ENCODE measurements at regions not wholly inside any gene's neighbourhood (a gene's known extent, or its start where the extent isn't known, plus 50 kb on each side); places are given as distances from the start of the nearest gene placed in this dataset.

GRCh38 chr1:37243368-37244082, 209.2 kb upstream of the GRIK3 start:
- no peak for DNase-seq

- DNase-seq = no peak
Measured at GRCh38 chr1:37244083-37244480, 209.8 kb upstream of the GRIK3 start.

- no peak for DNase-seq
Measured at GRCh38 chr1:37244815-37245214, 210.5 kb upstream of the GRIK3 start.

- no peak for DNase-seq
Measured at GRCh38 chr1:37246631-37247030, 212.3 kb upstream of the GRIK3 start.

- no peak for DNase-seq
Measured at GRCh38 chr1:37250371-37250770, 216.1 kb upstream of the GRIK3 start.

GRCh38 chr1:37255136-37255795, 219.1 kb upstream of the ZC3H12A start:
- DNase-seq = peak; percentile 83

- DNase-seq = no peak
Measured at GRCh38 chr1:37255868-37256267, 218.5 kb upstream of the ZC3H12A start.

- DNase-seq = peak; percentile 17
Measured at GRCh38 chr1:37257646-37258045, 216.7 kb upstream of the ZC3H12A start.

- peak; percentile 42 for DNase-seq
Measured at GRCh38 chr1:37258068-37258467, 216.3 kb upstream of the ZC3H12A start.

- no peak for DNase-seq
Measured at GRCh38 chr1:37259019-37259418, 215.4 kb upstream of the ZC3H12A start.

- DNase-seq = no peak
Measured at GRCh38 chr1:37261129-37261528, 213.3 kb upstream of the ZC3H12A start.

GRCh38 chr1:37262439-37263170, 211.8 kb upstream of the ZC3H12A start:
- no peak for DNase-seq

GRCh38 chr1:37265156-37265555, 209.2 kb upstream of the ZC3H12A start:
- DNase-seq = no peak

- DNase-seq = peak; percentile 54
Measured at GRCh38 chr1:37265786-37266667, 208.4 kb upstream of the ZC3H12A start.

- peak; percentile 60 for DNase-seq
Measured at GRCh38 chr1:37267111-37267835, 207.1 kb upstream of the ZC3H12A start.

- DNase-seq = no peak
Measured at GRCh38 chr1:37270639-37271038, 203.7 kb upstream of the ZC3H12A start.

- no peak for DNase-seq
Measured at GRCh38 chr1:37272626-37273025, 201.8 kb upstream of the ZC3H12A start.

- DNase-seq = no peak
Measured at GRCh38 chr1:37274486-37274885, 199.9 kb upstream of the ZC3H12A start.

- peak; percentile 27 for DNase-seq
Measured at GRCh38 chr1:37274938-37275631, 199.3 kb upstream of the ZC3H12A start.

- no peak for DNase-seq
Measured at GRCh38 chr1:37277366-37277765, 197.0 kb upstream of the ZC3H12A start.

- no peak for DNase-seq
Measured at GRCh38 chr1:37281354-37281753, 193.0 kb upstream of the ZC3H12A start.

- DNase-seq = no peak
Measured at GRCh38 chr1:37282764-37283163, 191.6 kb upstream of the ZC3H12A start.

Data from NCI-H1092 treated with DMSO at 0.1 percent for 48 hours (cell line).